G401 (cell line): ENCODE measurements at regions not wholly inside any gene's neighbourhood (a gene's known extent, or its start where the extent isn't known, plus 50 kb on each side); places are given as distances from the start of the nearest gene placed in this dataset.

Experiments used
- DNase-seq: peaks from one replicate; pipeline ENCODE4 v3.0.0-alpha.2; 2015; ENCODE audit warnings: low spot score
- in situ Hi-C: cut with HindIII; loops from 2 replicates; pipeline ENCODE4 v1.10.0; 2016; ENCODE audit warnings: low sequenced_read_pairs, mixed read lengths

GRCh38 chr22:47550524-47551430 lies 788.3 kb downstream of the TBC1D22A start:
- no peak for DNase-seq
- in situ Hi-C loops = no loop called here

- DNase-seq = no peak
- in situ Hi-C loops = no loop called here
Observed at GRCh38 chr22:47549741-47550340, 787.4 kb downstream of the TBC1D22A start.

- in situ Hi-C loops = no loop called here
Observed at GRCh38 chr22:47548953-47549740, 786.7 kb downstream of the TBC1D22A start.

GRCh38 chr22:47547881-47548650 lies 785.6 kb downstream of the TBC1D22A start:
- in situ Hi-C loops = no loop called here
- peak; percentile 85 for DNase-seq

More at GRCh38 chr22:47548953-47549740, 786.7 kb downstream of the TBC1D22A start:
- DNase-seq = no peak

- peak; percentile 61 for DNase-seq
- in situ Hi-C loops = no loop called here
Observed at GRCh38 chr22:47547239-47547661, 784.8 kb downstream of the TBC1D22A start.

GRCh38 chr22:47544696-47545095 lies 782.2 kb downstream of the TBC1D22A start:
- DNase-seq = no peak
- in situ Hi-C loops = no loop called here

GRCh38 chr22:47543447-47543846 lies 781.0 kb downstream of the TBC1D22A start:
- in situ Hi-C loops = no loop called here
- DNase-seq = no peak

GRCh38 chr22:47540011-47540410 lies 777.6 kb downstream of the TBC1D22A start:
- in situ Hi-C loops = no loop called here
- DNase-seq = no peak

GRCh38 chr22:47539374-47539773 lies 776.9 kb downstream of the TBC1D22A start:
- in situ Hi-C loops = no loop called here
- no peak for DNase-seq

GRCh38 chr22:47535681-47536080 lies 773.2 kb downstream of the TBC1D22A start:
- in situ Hi-C loops = no loop called here
- no peak for DNase-seq

- in situ Hi-C loops = no loop called here
- peak; percentile 12 for DNase-seq
Observed at GRCh38 chr22:47534804-47535410, 772.5 kb downstream of the TBC1D22A start.

- in situ Hi-C loops = no loop called here
Observed at GRCh38 chr22:47533961-47534803, 771.7 kb downstream of the TBC1D22A start.

GRCh38 chr22:47517062-47517461 lies 754.6 kb downstream of the TBC1D22A start:
- in situ Hi-C loops = no loop called here
- no peak for DNase-seq

More at GRCh38 chr22:47533961-47534803, 771.7 kb downstream of the TBC1D22A start:
- peak; percentile 18 for DNase-seq

GRCh38 chr22:47515384-47516125 lies 753.1 kb downstream of the TBC1D22A start:
- in situ Hi-C loops = no loop called here
- DNase-seq = peak; percentile 87

- no peak for DNase-seq
- in situ Hi-C loops = no loop called here
Observed at GRCh38 chr22:47512617-47513016, 750.2 kb downstream of the TBC1D22A start.

GRCh38 chr22:47504962-47505361 lies 742.5 kb downstream of the TBC1D22A start:
- in situ Hi-C loops = no loop called here
- no peak for DNase-seq

GRCh38 chr22:47498969-47499495 lies 736.6 kb downstream of the TBC1D22A start:
- in situ Hi-C loops = no loop called here
- no peak for DNase-seq
